Aorta (tissue), 5 donors: ENCODE measurements at regions not wholly inside any gene's neighbourhood (a gene's known extent, or its start where the extent isn't known, plus 50 kb on each side); places are given as distances from the start of the nearest gene placed in this dataset.

Experiments
- ATAC-seq: fragments of 200-7000 bp; cut with Tn5 transposase; one replicate; pipeline ENCODE4 v1.9.1; 2022; ENCODE audit warnings: moderate library complexity; ENCODE audit not compliant: low FRiP score
- DNase-seq, 2 donors: peaks; one replicate each; pipeline ENCODE4 v3.0.0-alpha.2; 2020
- H3K27ac ChIP-seq, 2 donors: one replicate each; pipeline ENCODE4 v1.5.1; 2013; ENCODE audit warnings: low read length in 2 of 2, mild to moderate bottlenecking in 2 of 2, moderate library complexity in 2 of 2, control low read depth in 1 of 2, inconsistent platforms in 1 of 2, low read depth in 1 of 2
- H3K27me3 ChIP-seq, 2 donors: one replicate each; pipeline ENCODE4 v1.6.1; 2013; ENCODE audit warnings: control low read depth in 1 of 2, low read length in 1 of 2, mild to moderate bottlenecking in 1 of 2, moderate library complexity in 1 of 2; ENCODE audit not compliant: insufficient read depth in 2 of 2, control insufficient read depth in 1 of 2
- H3K36me3 ChIP-seq, 2 donors: one replicate each; pipeline ENCODE4 v1.6.1; 2013; ENCODE audit warnings: control low read depth in 1 of 2, low read length in 1 of 2, mild to moderate bottlenecking in 1 of 2; ENCODE audit not compliant: insufficient read depth in 2 of 2, control insufficient read depth in 1 of 2
- H3K4me1 ChIP-seq, 2 donors: one replicate each; pipeline ENCODE4 v1.6.1; 2013; ENCODE audit warnings: low read length in 2 of 2, control low read depth in 1 of 2, mild to moderate bottlenecking in 1 of 2, moderate library complexity in 1 of 2; ENCODE audit not compliant: insufficient read depth in 2 of 2, control insufficient read depth in 1 of 2
- H3K4me3 ChIP-seq, 2 donors: one replicate each; pipeline ENCODE4 v1.5.1; 2013; ENCODE audit warnings: low read length in 2 of 2, control low read depth in 1 of 2, mild to moderate bottlenecking in 1 of 2
- H3K9me3 ChIP-seq: one replicate; pipeline ENCODE4 v1.6.1; 2013; ENCODE audit warnings: mild to moderate bottlenecking, low read length; ENCODE audit not compliant: control insufficient read depth
- WGBS, 2 donors: extraction: QIAGEN DNeasy Blood & Tissue Kit; methylation state at CpG; one replicate each; pipeline ENCODE4 v1.1.7; 2013; 5-methylcytosine and 5-hydroxymethylcytosine counted together
- intact Hi-C, 2 donors: fragments of 100-400 bp; cut with DNase I; formaldehyde crosslinking; loops; one replicate each; pipeline versions ENCODE4 v1.14.2 to v1.15.0; 2022
- donor health status: healthy with polysubstance abuse.
- donor health status: Bipolar disorder and iron deficiency.
- donor health status: DM: no; HTN: no; CAD: no.
- donor health status: DM: no; HTN: no; CAD: no.
- donor health status: DM: yes; HTN: yes; CAD: no.

DNA sequence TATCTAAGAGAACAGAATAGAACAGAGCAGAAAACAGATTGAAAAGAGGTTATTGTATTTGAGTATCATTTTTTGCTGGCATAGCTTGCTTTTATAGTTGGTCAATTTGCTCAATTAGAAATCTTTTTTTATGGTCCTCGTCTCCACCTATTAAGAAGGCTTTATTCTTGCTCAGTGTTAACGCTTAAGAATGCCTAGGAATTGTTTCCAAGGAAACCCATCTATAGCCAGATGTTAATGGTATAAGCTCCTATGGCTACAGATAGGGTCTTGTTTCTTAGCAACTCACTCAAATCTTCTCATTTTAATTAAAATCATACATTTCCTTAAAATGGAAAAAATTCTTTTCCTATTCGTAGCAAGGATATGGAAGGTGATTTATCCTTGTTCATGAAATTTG is 392.3 kb downstream of the TMEM135 start:
- H3K27ac ChIP-seq, result no peak overlapping the region
- no peaks in the 10 kb centered on the region for H3K27me3 ChIP-seq
- H3K9me3 ChIP-seq, result no peaks in the 10 kb centered on the region
- no peak overlapping the region for H3K4me3 ChIP-seq
- DNase-seq, result no peak
- no peak for ATAC-seq
- H3K36me3 ChIP-seq, result no peaks in the 10 kb centered on the region
- intact Hi-C loops, result no loop called here
- H3K4me1 ChIP-seq, result peaks cover 0 to 5% of the 10 kb centered on the region in 2 donors
- WGBS, 2 donors, result 94 to 97% methylated on average over 3 of the region's 3 CpGs

DNA sequence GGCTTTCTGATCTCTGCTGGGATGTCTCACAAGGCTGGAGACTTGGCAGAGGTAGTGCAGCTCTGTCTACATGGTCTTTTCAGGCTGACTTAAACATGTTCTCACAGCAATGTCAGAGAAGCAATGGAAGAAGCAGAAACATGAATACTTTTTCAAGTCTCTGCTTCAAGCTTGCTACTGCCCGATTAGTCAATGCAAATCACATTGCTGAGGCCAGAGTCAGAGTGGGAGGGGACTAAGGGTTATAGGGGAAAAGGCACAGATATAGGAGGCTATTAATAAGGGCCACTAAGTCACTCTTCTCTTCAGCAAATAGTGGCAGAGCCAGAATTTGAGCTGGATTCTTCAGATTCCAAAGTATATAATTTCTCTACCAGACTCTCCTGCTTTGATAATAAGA is 390.5 kb downstream of the TMEM135 start:
- Histone ChIP-seq H3K27ac (no peak overlapping the region), H3K36me3 (no peaks in the 10 kb centered on the region), H3K9me3 (no peaks in the 10 kb centered on the region), H3K4me3 (no peak overlapping the region), H3K4me1 (peaks cover 0 to 5% of the 10 kb centered on the region in 2 donors), H3K27me3 (no peaks in the 10 kb centered on the region)
- no peak for DNase-seq
- ATAC-seq, result no peak
- intact Hi-C loops, result no loop called here
- 75 to 77% methylated on average over 1 of the region's 1 CpG for WGBS, 2 donors

DNA sequence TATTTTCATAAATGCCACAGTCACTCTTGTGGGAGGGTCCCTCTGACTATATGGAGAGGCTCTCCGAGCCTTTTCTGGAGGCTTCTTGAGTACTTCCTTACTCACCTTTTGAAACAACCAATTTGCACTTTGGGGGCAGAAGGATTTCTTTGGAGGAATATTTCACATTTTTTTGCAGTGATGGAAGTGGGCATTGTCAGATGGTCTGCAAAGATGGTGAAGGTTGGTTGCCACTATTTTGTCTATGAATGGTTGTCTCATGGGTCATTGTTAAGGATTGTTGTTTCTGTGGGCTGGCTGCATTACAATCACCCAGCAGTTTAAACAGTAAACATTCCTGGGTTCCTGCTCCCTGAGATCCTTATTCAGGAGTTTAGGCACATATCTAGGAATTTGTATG is 388.2 kb downstream of the TMEM135 start:
- intact Hi-C loops, result no loop called here
- H3K36me3 ChIP-seq, result no peaks in the 10 kb centered on the region
- H3K9me3 ChIP-seq, result no peaks in the 10 kb centered on the region
- no peak for DNase-seq
- H3K4me1 ChIP-seq, result peaks cover 0 to 3% of the 10 kb centered on the region in 2 donors
- 96 to 100% methylated on average over 1 of the region's 1 CpG for WGBS, 2 donors
- ATAC-seq, result no peak
- no peaks in the 10 kb centered on the region for H3K27me3 ChIP-seq
- H3K4me3 ChIP-seq, result no peak overlapping the region
- H3K27ac ChIP-seq, result no peak overlapping the region

GRCh38 chr11:87425391-87425790 is 387.7 kb downstream of the TMEM135 start:
- Histone ChIP-seq H3K9me3 (no peaks in the 10 kb centered on the region), H3K4me1 (peaks cover 0 to 3% of the 10 kb centered on the region in 2 donors), H3K4me3 (no peak overlapping the region), H3K27ac (no peak overlapping the region), H3K27me3 (no peaks in the 10 kb centered on the region), H3K36me3 (no peaks in the 10 kb centered on the region)
- DNase-seq, result no peak
- ATAC-seq, result no peak
- WGBS, 2 donors, result 94% methylated on average over 5 of the region's 5 CpGs
- intact Hi-C loops, result no loop called here

DNA sequence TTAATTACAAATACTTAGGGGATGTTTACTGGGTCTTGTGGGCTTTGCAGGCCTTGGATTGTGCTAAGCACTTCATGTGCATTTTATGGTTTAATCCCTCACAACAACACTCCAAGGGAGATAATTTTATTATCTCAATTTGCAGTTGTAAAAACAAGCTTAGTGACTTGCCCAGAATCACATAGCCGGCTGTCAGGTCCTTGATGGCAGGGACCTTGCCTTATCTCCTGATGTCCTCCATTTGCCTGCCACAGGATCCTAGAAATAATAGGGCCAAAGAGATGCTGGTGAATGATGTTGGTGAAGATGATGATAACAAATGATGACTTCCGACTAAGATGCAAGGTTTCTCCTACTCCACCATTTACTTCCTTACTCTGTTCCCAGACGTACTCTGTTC is 385.4 kb downstream of the TMEM135 start:
- Histone ChIP-seq H3K9me3 (no peaks in the 10 kb centered on the region), H3K4me3 (no peak overlapping the region), H3K27ac (no peak overlapping the region), H3K27me3 (no peaks in the 10 kb centered on the region), H3K4me1 (peaks cover 4 to 6% of the 10 kb centered on the region in 2 donors), H3K36me3 (no peaks in the 10 kb centered on the region)
- WGBS, 2 donors, result 81 to 83% methylated on average over 3 of the region's 3 CpGs
- intact Hi-C loops, result loop anchor here in 1 of 2 donors (5.0 kb wide), 1 partner anchor 486 kb away; no protein-coding TSS in a partner anchor
- no peak for DNase-seq
- ATAC-seq, result no peak

- no peak overlapping the region for H3K4me3 ChIP-seq
- H3K9me3 ChIP-seq, result no peaks in the 10 kb centered on the region
- ATAC-seq (no peak), DNase-seq (no peak)
- peaks cover 4 to 6% of the 10 kb centered on the region in 2 donors for H3K4me1 ChIP-seq
- no peaks in the 10 kb centered on the region for H3K36me3 ChIP-seq
- WGBS, 2 donors, result 73 to 77% methylated on average over 3 of the region's 3 CpGs
- no peak overlapping the region for H3K27ac ChIP-seq
- intact Hi-C loops, result loop anchor here in 1 of 2 donors (5.0 kb wide), 1 partner anchor 485 kb away; no protein-coding TSS in a partner anchor
- H3K27me3 ChIP-seq, result no peaks in the 10 kb centered on the region
Measured at GRCh38 chr11:87422566-87422965, 384.8 kb downstream of the TMEM135 start.

- H3K4me1 ChIP-seq, result peaks cover 4 to 6% of the 10 kb centered on the region in 2 donors
- no peak overlapping the region for H3K4me3 ChIP-seq
- intact Hi-C loops, result loop anchor here (1.0 to 5.0 kb wide), 2 partner anchors 69 to 484 kb away; no protein-coding TSS in a partner anchor
- 31 to 45% methylated on average over 2 of the region's 2 CpGs for WGBS, 2 donors
- DNase-seq, result no peak
- H3K27ac ChIP-seq, result no peak overlapping the region
- H3K27me3 ChIP-seq, result no peaks in the 10 kb centered on the region
- ATAC-seq, result peak; percentile 86
- no peaks in the 10 kb centered on the region for H3K9me3 ChIP-seq
- no peaks in the 10 kb centered on the region for H3K36me3 ChIP-seq
Measured at GRCh38 chr11:87421422-87421821, 383.7 kb downstream of the TMEM135 start.

DNA sequence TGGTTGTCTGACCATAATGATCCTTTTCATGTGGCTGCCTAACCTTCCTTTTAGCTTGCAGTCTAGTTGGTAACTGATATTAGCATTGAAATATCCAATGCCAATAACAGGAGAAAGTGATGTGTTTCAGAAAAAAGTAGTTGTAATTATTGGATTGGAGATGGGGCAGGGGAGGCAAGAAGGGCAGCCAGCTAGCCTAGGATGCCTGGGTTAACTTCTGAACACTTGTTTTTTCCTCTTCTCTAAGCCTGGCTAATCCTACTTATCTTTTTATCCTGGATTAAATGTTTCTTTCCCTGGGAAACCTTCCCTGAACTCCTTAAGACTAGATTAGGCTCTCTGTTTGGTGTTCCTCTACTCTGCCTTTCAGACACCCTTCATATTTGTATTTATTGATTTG is 380.2 kb downstream of the TMEM135 start:
- DNase-seq, result no peak
- intact Hi-C loops, result no loop called here
- no peak for ATAC-seq
- Histone ChIP-seq H3K36me3 (no peaks in the 10 kb centered on the region), H3K4me1 (peaks cover 4 to 6% of the 10 kb centered on the region in 2 donors), H3K27me3 (no peaks in the 10 kb centered on the region), H3K4me3 (no peak overlapping the region), H3K9me3 (no peaks in the 10 kb centered on the region), H3K27ac (no peak overlapping the region)

GRCh38 chr11:87405843-87406242 is 368.1 kb downstream of the TMEM135 start:
- H3K4me3 ChIP-seq, result no peak overlapping the region
- H3K27ac ChIP-seq, result no peak overlapping the region
- H3K27me3 ChIP-seq, result no peaks in the 10 kb centered on the region
- H3K4me1 ChIP-seq, result peaks cover 0 to 5% of the 10 kb centered on the region in 2 donors
- intact Hi-C loops, result no loop called here
- peaks cover 0 to 2% of the 10 kb centered on the region in 2 donors for H3K36me3 ChIP-seq
- peak; percentile 72 for ATAC-seq
- 9 to 16% methylated on average over 3 of the region's 3 CpGs for WGBS, 2 donors
- no peaks in the 10 kb centered on the region for H3K9me3 ChIP-seq
- peak; percentile 54 to 82 for DNase-seq
